ENCODE measurements at regions not wholly inside any gene's neighbourhood (a gene's known extent, or its start where the extent isn't known, plus 50 kb on each side); places are given as distances from the start of the nearest gene placed in this dataset.

DNA sequence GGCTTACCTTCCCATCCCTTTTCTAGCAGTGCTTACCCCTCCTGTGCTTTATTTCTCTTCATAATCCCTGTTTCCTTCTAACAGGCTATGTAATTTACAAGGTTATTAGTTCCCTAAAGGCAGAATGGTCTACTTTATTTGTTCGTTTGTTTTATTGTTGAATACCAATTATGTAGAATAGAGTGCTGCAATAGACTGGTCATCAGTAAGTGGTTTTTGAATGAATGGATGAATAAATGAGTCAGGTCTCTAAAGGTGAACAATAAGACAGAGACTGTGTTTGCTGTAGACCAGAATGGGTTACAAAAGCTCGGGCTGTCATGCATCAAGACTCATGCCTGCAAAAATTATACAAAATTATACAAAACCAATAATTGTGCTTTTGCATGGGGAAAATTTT, 332.0 kb downstream of the IRS1 start:
- no peaks in the 10 kb centered on the region for H3K27me3 ChIP-seq (replicated peaks; ENCODE audit: insufficient read depth)
- DNase-seq = no peak
- H3K4me3 ChIP-seq = no peak overlapping the region
- H3K9ac ChIP-seq = no peak overlapping the region
- in situ Hi-C loops (cut with MboI) = no loop called here
- WGBS, 2 experiments (ENCODE audit: low coverage in 1 of 2, low lambda C conversion rate in 2 of 2, missing lambda C conversion rate in 2 of 2) = 81 to 90% methylated on average over 2 of the region's 2 CpGs
- no peak for TF ChIP-seq EZH2phosphoT487 (IDR thresholded peaks at IDR 0.05; ENCODE audit: insufficient read depth, low read depth)
- TF ChIP-seq EZH2 (IDR thresholded peaks at IDR 0.05; ENCODE audit: insufficient read depth, poor library complexity, severe bottlenecking) = no peak
- H3K79me2 ChIP-seq (ENCODE audit: insufficient read depth) = no peaks in the 10 kb centered on the region
- H3F3A ChIP-seq (ENCODE audit: insufficient read depth) = no peaks in the 10 kb centered on the region
- no peak overlapping the region for H3K27ac ChIP-seq
- no peaks in the 10 kb centered on the region for H4K20me1 ChIP-seq (ENCODE audit: insufficient read depth)
- no peaks in the 10 kb centered on the region for H3K9me3 ChIP-seq (ENCODE audit: low read depth)
- no peak overlapping the region for H2AFZ ChIP-seq
- no peak overlapping the region for H3K4me2 ChIP-seq (ENCODE audit: unreplicated experiment)
- H3K9me2 ChIP-seq (ENCODE audit: insufficient read depth) = no peaks in the 10 kb centered on the region; the same call in 1 of the 2 replicates
- no peaks in the 10 kb centered on the region for H3K36me3 ChIP-seq (ENCODE audit: low read depth)
- no peaks in the 10 kb centered on the region for H3K4me1 ChIP-seq (ENCODE audit: insufficient read depth)

DNA sequence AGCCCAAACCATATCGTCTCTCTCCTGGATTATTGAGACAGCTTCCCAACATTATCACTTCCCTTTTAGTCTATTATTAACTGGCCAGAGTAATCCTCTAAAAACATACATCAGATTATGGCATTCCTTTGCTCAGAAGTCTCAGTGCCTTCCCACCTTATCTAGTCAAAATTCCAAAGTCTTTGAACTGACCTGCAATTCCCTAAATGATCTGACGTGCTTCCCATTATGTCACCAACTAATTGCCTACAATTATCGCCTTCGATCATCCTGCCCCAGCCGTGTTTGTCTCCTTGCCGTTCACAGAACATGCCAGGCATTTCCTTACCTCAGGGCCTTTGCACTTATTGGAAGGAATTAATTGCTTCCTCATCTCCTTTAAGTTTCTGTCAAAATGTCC, 332.4 kb downstream of the IRS1 start:
- Histone ChIP-seq H3K4me1 (ENCODE audit: insufficient read depth) (no peaks in the 10 kb centered on the region), H3K36me3 (ENCODE audit: low read depth) (no peaks in the 10 kb centered on the region), H2AFZ (no peak overlapping the region), H3K79me2 (ENCODE audit: insufficient read depth) (no peaks in the 10 kb centered on the region), H3K4me3 (no peak overlapping the region), H3K27ac (no peak overlapping the region), H4K20me1 (ENCODE audit: insufficient read depth) (no peaks in the 10 kb centered on the region), H3K9me3 (ENCODE audit: low read depth) (no peaks in the 10 kb centered on the region), H3F3A (ENCODE audit: insufficient read depth) (no peaks in the 10 kb centered on the region), H3K27me3 (replicated peaks; ENCODE audit: insufficient read depth) (no peaks in the 10 kb centered on the region), H3K4me2 (ENCODE audit: unreplicated experiment) (no peak overlapping the region), H3K9ac (no peak overlapping the region), H3K9me2 (ENCODE audit: insufficient read depth) (no peaks in the 10 kb centered on the region; the same call in 1 of the 2 replicates)
- TF ChIP-seq EZH2 (IDR thresholded peaks at IDR 0.05; ENCODE audit: insufficient read depth, poor library complexity, severe bottlenecking) (no peak), EZH2phosphoT487 (IDR thresholded peaks at IDR 0.05; ENCODE audit: insufficient read depth, low read depth) (no peak)
- 81 to 85% methylated on average over 6 of the region's 6 CpGs for WGBS, 2 experiments (ENCODE audit: low coverage in 1 of 2, low lambda C conversion rate in 2 of 2, missing lambda C conversion rate in 2 of 2)
- no peak for DNase-seq
- in situ Hi-C loops (cut with MboI) = no loop called here

DNA sequence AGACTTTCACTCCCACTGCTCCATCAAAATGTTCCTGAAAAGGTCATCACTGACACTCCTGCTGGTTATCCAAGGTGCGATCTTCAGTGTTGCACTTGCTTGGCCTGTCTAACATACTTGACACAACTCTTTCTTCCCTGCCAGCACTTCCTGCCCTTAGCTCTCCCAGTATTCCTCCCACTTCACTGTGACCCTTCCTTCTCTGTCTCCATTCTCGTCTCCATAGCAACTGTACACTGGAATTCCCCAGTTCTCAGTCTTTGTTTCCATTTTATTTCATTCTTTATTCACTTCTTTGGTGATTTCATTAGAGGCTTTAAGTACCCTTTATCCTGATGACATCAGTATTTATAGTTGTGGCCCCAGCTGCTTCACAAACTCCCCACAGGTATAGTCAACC, 333.0 kb downstream of the IRS1 start:
- in situ Hi-C loops (cut with MboI) = no loop called here
- H3K79me2 ChIP-seq (ENCODE audit: insufficient read depth) = no peaks in the 10 kb centered on the region
- H3K9me2 ChIP-seq (ENCODE audit: insufficient read depth) = no peaks in the 10 kb centered on the region; the same call in 1 of the 2 replicates
- no peak overlapping the region for H3K27ac ChIP-seq
- no peaks in the 10 kb centered on the region for H4K20me1 ChIP-seq (ENCODE audit: insufficient read depth)
- no peak overlapping the region for H3K4me3 ChIP-seq
- TF ChIP-seq EZH2phosphoT487 (IDR thresholded peaks at IDR 0.05; ENCODE audit: insufficient read depth, low read depth) = no peak
- H2AFZ ChIP-seq = no peak overlapping the region
- no peaks in the 10 kb centered on the region for H3F3A ChIP-seq (ENCODE audit: insufficient read depth)
- H3K4me2 ChIP-seq (ENCODE audit: unreplicated experiment) = no peak overlapping the region
- H3K9ac ChIP-seq = no peak overlapping the region
- no peaks in the 10 kb centered on the region for H3K36me3 ChIP-seq (ENCODE audit: low read depth)
- no peaks in the 10 kb centered on the region for H3K27me3 ChIP-seq (replicated peaks; ENCODE audit: insufficient read depth)
- WGBS, 2 experiments (ENCODE audit: low coverage in 1 of 2, low lambda C conversion rate in 2 of 2, missing lambda C conversion rate in 2 of 2) = 59 to 63% methylated on average over 2 of the region's 2 CpGs
- no peaks in the 10 kb centered on the region for H3K9me3 ChIP-seq (ENCODE audit: low read depth)
- no peak for DNase-seq
- H3K4me1 ChIP-seq (ENCODE audit: insufficient read depth) = no peaks in the 10 kb centered on the region

DNA sequence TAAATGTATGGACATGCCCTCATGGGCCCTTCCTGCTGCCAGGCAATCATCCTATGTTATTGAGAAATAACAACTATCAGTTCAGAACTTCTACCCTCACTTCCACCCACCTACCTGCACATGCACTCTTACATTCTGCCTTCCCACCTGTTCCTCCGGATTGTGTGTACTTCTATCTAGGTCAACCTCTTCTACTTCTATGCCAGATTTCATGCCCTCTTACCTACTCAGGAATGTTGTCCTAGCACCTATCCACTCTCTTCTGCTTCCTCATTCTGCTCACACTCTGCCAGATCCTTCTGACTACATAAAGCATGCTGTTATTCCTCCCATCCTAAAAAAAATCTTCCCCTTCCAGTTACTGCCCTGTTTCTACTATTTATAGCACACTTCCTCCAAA, 333.5 kb downstream of the IRS1 start:
- no peak overlapping the region for H2AFZ ChIP-seq
- no peak overlapping the region for H3K27ac ChIP-seq
- in situ Hi-C loops (cut with MboI) = no loop called here
- no peaks in the 10 kb centered on the region for H3K4me1 ChIP-seq (ENCODE audit: insufficient read depth)
- no peak overlapping the region for H3K9ac ChIP-seq
- H3F3A ChIP-seq (ENCODE audit: insufficient read depth) = no peaks in the 10 kb centered on the region
- H3K4me2 ChIP-seq (ENCODE audit: unreplicated experiment) = no peak overlapping the region
- H3K27me3 ChIP-seq (replicated peaks; ENCODE audit: insufficient read depth) = no peaks in the 10 kb centered on the region
- no peaks in the 10 kb centered on the region for H3K9me3 ChIP-seq (ENCODE audit: low read depth)
- H3K4me3 ChIP-seq = no peak overlapping the region
- TF ChIP-seq EZH2 (IDR thresholded peaks at IDR 0.05; ENCODE audit: insufficient read depth, poor library complexity, severe bottlenecking) = no peak
- TF ChIP-seq EZH2phosphoT487 (IDR thresholded peaks at IDR 0.05; ENCODE audit: insufficient read depth, low read depth) = no peak
- WGBS, 2 experiments (ENCODE audit: low coverage in 1 of 2, low lambda C conversion rate in 2 of 2, missing lambda C conversion rate in 2 of 2) = 100% methylated on average over 1 of the region's 1 CpG
- no peak for DNase-seq
- no peaks in the 10 kb centered on the region; the same call in 1 of the 2 replicates for H3K9me2 ChIP-seq (ENCODE audit: insufficient read depth)
- H3K79me2 ChIP-seq (ENCODE audit: insufficient read depth) = no peaks in the 10 kb centered on the region
- H3K36me3 ChIP-seq (ENCODE audit: low read depth) = no peaks in the 10 kb centered on the region
- no peaks in the 10 kb centered on the region for H4K20me1 ChIP-seq (ENCODE audit: insufficient read depth)

DNA sequence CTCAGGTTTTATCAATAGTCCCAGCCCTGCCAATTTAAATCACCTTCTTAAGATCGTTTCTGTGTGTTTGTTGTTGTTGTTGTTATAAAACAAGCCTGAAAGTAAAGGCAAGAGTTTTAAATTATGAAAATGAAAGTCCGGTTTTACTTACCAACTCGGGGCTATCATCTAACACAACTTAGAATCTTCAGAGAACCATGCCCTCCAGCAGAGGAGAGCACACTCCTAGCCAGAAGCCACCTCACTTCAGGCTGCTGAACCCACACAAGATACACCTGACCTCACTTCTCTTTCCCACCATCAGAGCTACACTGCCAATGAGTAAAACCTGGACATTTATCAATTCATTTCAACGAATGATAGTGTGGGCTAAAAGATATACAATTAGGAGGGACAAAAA, 335.2 kb downstream of the IRS1 start:
- Histone ChIP-seq H3K9me2 (ENCODE audit: insufficient read depth) (no peaks in the 10 kb centered on the region; the same call in 1 of the 2 replicates), H3K36me3 (ENCODE audit: low read depth) (no peaks in the 10 kb centered on the region), H3K4me1 (ENCODE audit: insufficient read depth) (no peaks in the 10 kb centered on the region), H3K9me3 (ENCODE audit: low read depth) (no peaks in the 10 kb centered on the region), H3K4me3 (no peak overlapping the region), H3F3A (ENCODE audit: insufficient read depth) (no peaks in the 10 kb centered on the region), H4K20me1 (ENCODE audit: insufficient read depth) (no peaks in the 10 kb centered on the region), H3K27me3 (replicated peaks; ENCODE audit: insufficient read depth) (no peaks in the 10 kb centered on the region), H3K27ac (no peak overlapping the region), H3K4me2 (ENCODE audit: unreplicated experiment) (no peak overlapping the region), H3K9ac (no peak overlapping the region), H3K79me2 (ENCODE audit: insufficient read depth) (no peaks in the 10 kb centered on the region), H2AFZ (no peak overlapping the region)
- TF ChIP-seq EZH2phosphoT487 (IDR thresholded peaks at IDR 0.05; ENCODE audit: insufficient read depth, low read depth) (no peak), EZH2 (IDR thresholded peaks at IDR 0.05; ENCODE audit: insufficient read depth, poor library complexity, severe bottlenecking) (no peak)
- in situ Hi-C loops (cut with MboI) = no loop called here
- no peak for DNase-seq
- WGBS, 2 experiments (ENCODE audit: low coverage in 1 of 2, low lambda C conversion rate in 2 of 2, missing lambda C conversion rate in 2 of 2) = 78 to 85% methylated on average over 4 of the region's 4 CpGs

Measured in GM23248 (cell line).